ENCODE measurements at regions not wholly inside any gene's neighbourhood (a gene's known extent, or its start where the extent isn't known, plus 50 kb on each side); places are given as distances from the start of the nearest gene placed in this dataset.

DNA sequence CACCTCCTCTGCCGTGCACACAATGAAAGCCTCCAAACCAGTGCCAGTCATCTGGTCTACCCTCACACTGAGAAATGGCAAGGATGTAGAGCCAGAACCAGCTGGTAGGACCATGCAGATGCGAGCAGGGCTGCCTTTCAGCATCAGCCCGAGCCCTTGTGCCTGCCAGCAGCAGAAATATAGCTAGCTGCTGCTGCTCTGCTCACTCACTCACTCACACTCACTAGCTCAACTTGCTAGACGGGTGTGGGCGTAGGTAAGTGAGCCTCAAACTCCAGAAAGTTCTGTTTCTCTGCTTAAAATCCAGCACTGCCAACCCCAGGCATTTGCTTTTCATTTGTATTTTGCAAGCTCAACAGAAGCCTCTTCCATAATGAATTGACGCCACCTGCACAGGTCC lies 114.0 kb downstream of the DRD1 start:
- H3F3A ChIP-seq (ENCODE audit: insufficient read depth), result no peaks in the 10 kb centered on the region
- no peaks in the 10 kb centered on the region for H3K9me3 ChIP-seq (ENCODE audit: low read depth)
- no peak overlapping the region for H3K4me3 ChIP-seq
- H3K27ac ChIP-seq, result no peak overlapping the region
- H3K4me2 ChIP-seq (ENCODE audit: unreplicated experiment), result no peak overlapping the region
- H3K4me1 ChIP-seq (ENCODE audit: insufficient read depth), result no peaks in the 10 kb centered on the region
- no peak for TF ChIP-seq EZH2 (IDR thresholded peaks at IDR 0.05; ENCODE audit: insufficient read depth, poor library complexity, severe bottlenecking)
- TF ChIP-seq EZH2phosphoT487 (IDR thresholded peaks at IDR 0.05; ENCODE audit: insufficient read depth, low read depth), result no peak
- no peaks in the 10 kb centered on the region for H3K79me2 ChIP-seq (ENCODE audit: insufficient read depth)
- no peaks in the 10 kb centered on the region for H4K20me1 ChIP-seq (ENCODE audit: insufficient read depth)
- no peaks in the 10 kb centered on the region for H3K9me2 ChIP-seq (ENCODE audit: insufficient read depth)
- no peak overlapping the region for H2AFZ ChIP-seq
- DNase-seq, result no peak
- 20 to 31% methylated on average over 6 of the region's 6 CpGs for WGBS, 2 experiments (ENCODE audit: low coverage in 1 of 2, low lambda C conversion rate in 2 of 2, missing lambda C conversion rate in 2 of 2)
- no peaks in the 10 kb centered on the region for H3K36me3 ChIP-seq (ENCODE audit: low read depth)
- no peak overlapping the region for H3K9ac ChIP-seq
- in situ Hi-C loops (cut with MboI), result no loop called here
- no peaks in the 10 kb centered on the region for H3K27me3 ChIP-seq (replicated peaks; ENCODE audit: insufficient read depth)

DNA sequence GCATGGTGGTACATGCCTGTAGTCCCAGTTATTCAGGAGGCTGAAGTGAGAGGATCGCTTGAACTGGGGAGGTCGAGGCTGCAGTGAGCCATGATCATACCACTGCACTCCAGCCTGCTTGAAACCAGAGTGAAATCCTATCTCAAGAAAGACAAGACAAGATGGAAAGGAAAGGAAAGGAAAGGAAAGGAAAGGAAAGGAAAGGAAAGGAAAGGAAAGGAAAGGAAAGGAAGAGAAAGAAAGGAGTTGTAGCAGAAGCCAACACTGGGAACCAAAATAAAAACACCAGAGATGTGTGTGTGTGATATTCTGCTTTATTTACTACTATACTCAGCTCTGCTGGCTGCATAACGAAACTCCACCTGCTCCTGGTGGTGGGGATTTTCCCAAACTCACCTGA lies 115.3 kb downstream of the DRD1 start:
- Histone ChIP-seq H3F3A (ENCODE audit: insufficient read depth) (no peaks in the 10 kb centered on the region), H3K9me2 (ENCODE audit: insufficient read depth) (no peaks in the 10 kb centered on the region), H2AFZ (no peak overlapping the region), H3K4me1 (ENCODE audit: insufficient read depth) (no peaks in the 10 kb centered on the region), H3K79me2 (ENCODE audit: insufficient read depth) (no peaks in the 10 kb centered on the region), H3K27me3 (replicated peaks; ENCODE audit: insufficient read depth) (no peaks in the 10 kb centered on the region), H3K4me3 (no peak overlapping the region), H3K27ac (no peak overlapping the region), H3K9ac (no peak overlapping the region), H4K20me1 (ENCODE audit: insufficient read depth) (no peaks in the 10 kb centered on the region), H3K9me3 (ENCODE audit: low read depth) (no peaks in the 10 kb centered on the region), H3K36me3 (ENCODE audit: low read depth) (no peaks in the 10 kb centered on the region), H3K4me2 (ENCODE audit: unreplicated experiment) (no peak overlapping the region)
- WGBS, 2 experiments (ENCODE audit: low coverage in 1 of 2, low lambda C conversion rate in 2 of 2, missing lambda C conversion rate in 2 of 2), result 22 to 35% methylated on average over 3 of the region's 3 CpGs
- TF ChIP-seq EZH2 (IDR thresholded peaks at IDR 0.05; ENCODE audit: insufficient read depth, poor library complexity, severe bottlenecking) (no peak), EZH2phosphoT487 (IDR thresholded peaks at IDR 0.05; ENCODE audit: insufficient read depth, low read depth) (no peak)
- no peak for DNase-seq
- in situ Hi-C loops (cut with MboI), result no loop called here

DNA sequence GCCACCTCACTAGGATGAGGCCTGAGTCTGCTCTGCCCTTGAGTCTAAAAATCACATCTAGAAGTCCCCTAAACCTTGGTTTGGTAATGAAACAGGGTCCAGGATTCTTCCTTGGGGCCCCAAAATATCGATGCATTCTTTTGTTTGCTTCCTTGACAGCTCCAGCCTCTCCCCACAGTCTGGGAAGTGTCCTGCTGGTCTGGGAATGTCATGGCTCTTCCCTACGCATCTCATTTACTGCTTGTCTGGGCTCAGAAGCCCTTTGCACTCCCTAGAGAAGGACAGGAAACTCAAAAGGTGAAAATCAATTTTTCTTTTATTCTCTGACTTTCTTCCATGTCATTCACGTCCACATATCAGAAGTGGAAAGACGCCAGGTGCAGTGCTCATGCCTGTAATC lies 115.8 kb downstream of the DRD1 start:
- H3F3A ChIP-seq (ENCODE audit: insufficient read depth), result no peaks in the 10 kb centered on the region
- no peak for DNase-seq
- H3K27me3 ChIP-seq (replicated peaks; ENCODE audit: insufficient read depth), result no peaks in the 10 kb centered on the region
- H3K4me3 ChIP-seq, result no peak overlapping the region
- H3K36me3 ChIP-seq (ENCODE audit: low read depth), result no peaks in the 10 kb centered on the region
- no peak for TF ChIP-seq EZH2 (IDR thresholded peaks at IDR 0.05; ENCODE audit: insufficient read depth, poor library complexity, severe bottlenecking)
- no peak for TF ChIP-seq EZH2phosphoT487 (IDR thresholded peaks at IDR 0.05; ENCODE audit: insufficient read depth, low read depth)
- H3K79me2 ChIP-seq (ENCODE audit: insufficient read depth), result no peaks in the 10 kb centered on the region
- H3K4me1 ChIP-seq (ENCODE audit: insufficient read depth), result no peaks in the 10 kb centered on the region
- no peaks in the 10 kb centered on the region for H4K20me1 ChIP-seq (ENCODE audit: insufficient read depth)
- no peak overlapping the region for H3K4me2 ChIP-seq (ENCODE audit: unreplicated experiment)
- H2AFZ ChIP-seq, result no peak overlapping the region
- no peaks in the 10 kb centered on the region for H3K9me2 ChIP-seq (ENCODE audit: insufficient read depth)
- 20 to 21% methylated on average over 4 of the region's 4 CpGs for WGBS, 2 experiments (ENCODE audit: low coverage in 1 of 2, low lambda C conversion rate in 2 of 2, missing lambda C conversion rate in 2 of 2)
- in situ Hi-C loops (cut with MboI), result no loop called here
- H3K9ac ChIP-seq, result no peak overlapping the region
- no peak overlapping the region for H3K27ac ChIP-seq
- H3K9me3 ChIP-seq (ENCODE audit: low read depth), result no peaks in the 10 kb centered on the region

DNA sequence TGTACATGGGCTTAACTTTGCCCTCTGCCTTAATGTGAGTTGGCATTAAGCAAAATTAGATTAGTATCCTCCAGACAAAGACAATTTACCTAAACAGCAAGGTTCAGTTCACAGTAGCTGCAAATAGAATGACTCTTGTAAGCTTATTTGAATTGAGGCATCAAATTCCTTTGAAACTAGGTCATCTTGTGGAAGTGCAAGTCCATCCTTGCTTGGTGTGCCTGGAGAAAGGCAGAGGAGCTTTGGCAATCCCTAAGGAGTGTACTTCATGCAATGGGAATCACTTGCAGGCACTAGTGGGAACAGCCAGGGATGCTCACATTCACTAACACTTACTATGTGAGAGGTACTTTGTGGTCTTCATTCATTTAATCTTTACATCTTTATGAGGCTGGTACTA lies 118.3 kb downstream of the DRD1 start:
- H4K20me1 ChIP-seq (ENCODE audit: insufficient read depth), result no peaks in the 10 kb centered on the region
- no peak overlapping the region for H3K4me3 ChIP-seq
- DNase-seq, result peak; percentile 2
- no peak for TF ChIP-seq EZH2phosphoT487 (IDR thresholded peaks at IDR 0.05; ENCODE audit: insufficient read depth, low read depth)
- no peak for TF ChIP-seq EZH2 (IDR thresholded peaks at IDR 0.05; ENCODE audit: insufficient read depth, poor library complexity, severe bottlenecking)
- H3K9me2 ChIP-seq (ENCODE audit: insufficient read depth), result no peaks in the 10 kb centered on the region
- no peaks in the 10 kb centered on the region for H3K27me3 ChIP-seq (replicated peaks; ENCODE audit: insufficient read depth)
- H3K36me3 ChIP-seq (ENCODE audit: low read depth), result no peaks in the 10 kb centered on the region
- no peak overlapping the region for H3K9ac ChIP-seq
- H3K27ac ChIP-seq, result no peak overlapping the region
- H3K4me2 ChIP-seq (ENCODE audit: unreplicated experiment), result no peak overlapping the region
- in situ Hi-C loops (cut with MboI), result no loop called here
- H3K79me2 ChIP-seq (ENCODE audit: insufficient read depth), result no peaks in the 10 kb centered on the region
- H3F3A ChIP-seq (ENCODE audit: insufficient read depth), result no peaks in the 10 kb centered on the region
- no peaks in the 10 kb centered on the region for H3K4me1 ChIP-seq (ENCODE audit: insufficient read depth)
- no peak overlapping the region for H2AFZ ChIP-seq
- no peaks in the 10 kb centered on the region for H3K9me3 ChIP-seq (ENCODE audit: low read depth)

DNA sequence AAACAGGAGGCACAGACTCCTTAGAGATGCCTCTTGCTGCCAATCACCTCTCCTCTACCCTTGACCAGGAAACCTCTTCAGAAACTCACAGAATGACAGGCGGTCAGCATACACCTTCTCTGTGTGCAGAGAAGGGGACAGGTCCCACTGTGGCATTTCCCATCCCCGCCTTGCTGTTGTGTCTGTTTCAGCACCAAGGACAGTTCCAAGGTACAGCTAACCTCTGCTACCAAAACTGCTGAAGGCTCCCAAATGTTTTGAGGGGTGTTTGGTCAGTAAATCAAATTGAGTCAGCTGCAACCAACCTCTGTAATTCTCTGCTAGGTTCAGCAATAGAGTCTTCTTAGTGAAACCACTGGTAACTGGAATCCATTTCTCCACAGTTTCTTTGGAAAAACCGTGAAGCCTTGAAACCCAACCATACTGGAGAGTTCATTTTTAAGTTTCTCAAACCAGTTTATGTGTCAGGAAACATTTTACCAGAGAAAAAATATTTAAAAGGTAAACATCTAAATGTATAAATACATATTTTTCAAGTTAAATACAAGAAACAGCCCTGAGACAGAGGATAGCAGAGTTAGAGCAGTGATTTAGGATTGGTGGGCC lies 122.0 kb downstream of the DRD1 start:
- Histone ChIP-seq H3K4me2 (ENCODE audit: unreplicated experiment) (no peak overlapping the region), H2AFZ (no peak overlapping the region), H3K4me1 (ENCODE audit: insufficient read depth) (no peaks in the 10 kb centered on the region), H4K20me1 (ENCODE audit: insufficient read depth) (no peaks in the 10 kb centered on the region), H3K4me3 (no peak overlapping the region), H3K9ac (no peak overlapping the region), H3K9me3 (ENCODE audit: low read depth) (no peaks in the 10 kb centered on the region), H3F3A (ENCODE audit: insufficient read depth) (no peaks in the 10 kb centered on the region), H3K79me2 (ENCODE audit: insufficient read depth) (no peaks in the 10 kb centered on the region), H3K27me3 (replicated peaks; ENCODE audit: insufficient read depth) (no peaks in the 10 kb centered on the region), H3K27ac (no peak overlapping the region), H3K9me2 (ENCODE audit: insufficient read depth) (no peaks in the 10 kb centered on the region), H3K36me3 (ENCODE audit: low read depth) (no peaks in the 10 kb centered on the region)
- WGBS, 2 experiments (ENCODE audit: low coverage in 1 of 2, low lambda C conversion rate in 2 of 2, missing lambda C conversion rate in 2 of 2), result 4% methylated on average over 3 of the region's 3 CpGs
- DNase-seq, result peak; percentile 40
- TF ChIP-seq EZH2 (IDR thresholded peaks at IDR 0.05; ENCODE audit: insufficient read depth, poor library complexity, severe bottlenecking) (no peak), EZH2phosphoT487 (IDR thresholded peaks at IDR 0.05; ENCODE audit: insufficient read depth, low read depth) (no peak)
- in situ Hi-C loops (cut with MboI), result no loop called here
